HepG2 (cell line): ENCODE measurements at regions not wholly inside any gene's neighbourhood (a gene's known extent, or its start where the extent isn't known, plus 50 kb on each side); places are given as distances from the start of the nearest gene placed in this dataset.

ENCODE experiments used
- ATAC-seq: fragments of 200-7000 bp; cut with Tn5 transposase; 3 replicates; pipeline ENCODE4 v1.9.1; 2020; ENCODE audit warnings: mild to moderate bottlenecking, moderate library complexity
- BruUV-seq: library from RNA; stranded (reverse); fragments of 400-500 nt; replicated peaks from 2 replicates; lab custom pipeline; 2021; lab: Mats Ljungman, UMichigan
- CTCF ChIA-PET: fragments of 300-600 bp; formaldehyde crosslinking; extraction: SDS; loops from one replicate; lab custom pipeline; 2021; ENCODE audit warnings: low total read pairs, inconsistent platforms, low intra/inter-chr PET ratio; lab: Yijun Ruan, JAX
- POLR2A ChIA-PET: fragments of 350-600 bp; sonication (Branson Sonifier 250); formaldehyde crosslinking; loops from one replicate; lab custom pipeline; 2020; ENCODE audit warnings: antibody characterized with exemption, inconsistent platforms; lab: Yijun Ruan, JAX
- DNase-seq: peaks from one replicate; pipeline ENCODE4 v3.0.0-alpha.2; 2015; ENCODE audit warnings: low spot score
- FAIRE-seq: peaks from 3 replicates; lab custom pipeline; 2011; peaks lifted over from hg19 to GRCh38; lab: Jason Lieb, UNC
- H2AFZ ChIP-seq: one replicate; pipeline ENCODE4 v1.6.1; 2011; ENCODE audit warnings: low read length, inconsistent platforms
- H3K27ac ChIP-seq: fragments of 300-600 bp; 3 replicates; pipeline ENCODE4 v1.8.0; 2011; ENCODE audit warnings: mixed run types, mild to moderate bottlenecking, mixed read lengths, low read length, inconsistent platforms; ENCODE audit not compliant: insufficient read depth; ENCODE audit errors: extremely low read length
- H3K27me3 ChIP-seq, 2 experiments: fragments of 200-600 bp in 1 of 2; 2 replicates in 1 of 2; 3 replicates in 1 of 2; pipeline versions ENCODE4 v1.6.0 to v1.8.0; 2011; ENCODE audit warnings: low read length in 2 of 2, mild to moderate bottlenecking in 2 of 2, moderate library complexity in 2 of 2, inconsistent platforms in 1 of 2; ENCODE audit not compliant: insufficient read depth in 2 of 2, control insufficient read depth in 1 of 2
- H3K36me3 ChIP-seq, 2 experiments: fragments of 200-600 bp in 1 of 2; replicated peaks in 1 of 2; 2 replicates in 1 of 2; 3 replicates in 1 of 2; pipeline versions ENCODE4 v1.5.1 to v1.8.0; 2011; ENCODE audit warnings: low read length in 2 of 2, inconsistent platforms in 1 of 2; ENCODE audit not compliant: insufficient read depth in 2 of 2, control insufficient read depth in 1 of 2
- H3K4me1 ChIP-seq: 2 replicates; pipeline ENCODE4 v1.5.1; 2012; ENCODE audit warnings: low read length, inconsistent platforms; ENCODE audit not compliant: insufficient read depth
- H3K4me2 ChIP-seq: 2 replicates; pipeline ENCODE4 v1.6.0; 2011; ENCODE audit warnings: low read depth, low read length, inconsistent platforms
- H3K4me3 ChIP-seq, 3 experiments: fragments of 200-600 bp in 1 of 3; sonication (generic), shearing (Covaris generic) in 1 of 3; replicated peaks in 1 of 3; 2 replicates each; pipeline ENCODE4 v1.5.1; 2011 to 2016; ENCODE audit warnings: low read length in 3 of 3, inconsistent platforms in 2 of 3, low read depth in 2 of 3, mild to moderate bottlenecking in 2 of 3, control low read depth in 1 of 3, mixed read lengths in 1 of 3; ENCODE audit not compliant: insufficient read depth in 1 of 3
- H3K79me2 ChIP-seq: one replicate; pipeline ENCODE4 v1.6.1; 2011; ENCODE audit warnings: low read length, inconsistent platforms; ENCODE audit not compliant: insufficient read depth
- H3K9ac ChIP-seq: 2 replicates; pipeline ENCODE4 v1.6.0; 2011; ENCODE audit warnings: mild to moderate bottlenecking, low read depth, low read length, inconsistent platforms; ENCODE audit not compliant: insufficient read depth
- H3K9me3 ChIP-seq: 2 replicates; pipeline ENCODE4 v1.5.1; 2012; ENCODE audit warnings: mild to moderate bottlenecking, low read length
- H4K20me1 ChIP-seq: 2 replicates; pipeline ENCODE4 v1.6.0; 2011; ENCODE audit warnings: inconsistent platforms, mild to moderate bottlenecking, low read length, moderate library complexity; ENCODE audit not compliant: insufficient read depth
- FLYWCH1 ChIP-seq: sonication (generic); formaldehyde crosslinking; IDR thresholded peaks from 2 replicates; pipeline ENCODE4 v1.8.1; 2023; ENCODE audit warnings: mild to moderate bottlenecking, missing genetic modification reagents
- HMG20B ChIP-seq: conservative IDR thresholded peaks from 2 replicates; pipeline ENCODE4 v1.6.1; 2016; ENCODE audit warnings: missing genetic modification reagents, missing compliant biosample characterization
- MATR3 ChIP-seq: sonication (generic); formaldehyde crosslinking; IDR thresholded peaks from 2 replicates; pipeline ENCODE4 v1.4.0; 2020; ENCODE audit warnings: missing genetic modification reagents
- RORA ChIP-seq: sonication (generic); formaldehyde crosslinking; IDR thresholded peaks from 2 replicates; pipeline ENCODE4 v1.5.0; 2020; ENCODE audit warnings: mild to moderate bottlenecking, missing genetic modification reagents, moderate library complexity
- SMAD3 ChIP-seq: sonication (generic); formaldehyde crosslinking; IDR thresholded peaks from 2 replicates; pipeline ENCODE4 v1.4.0; 2020; ENCODE audit warnings: missing genetic modification reagents
- TCF7L2 ChIP-seq: IDR thresholded peaks from 2 replicates; pipeline ENCODE4 v1.6.1; 2011; ENCODE audit warnings: mild to moderate bottlenecking, low read depth, low read length, moderate library complexity
- TIGD3 ChIP-seq: sonication (generic); formaldehyde crosslinking; IDR thresholded peaks from 2 replicates; pipeline ENCODE4 v1.5.1; 2020; ENCODE audit warnings: mild to moderate bottlenecking, missing genetic modification reagents, borderline replicate concordance
- YEATS4 ChIP-seq: sonication (generic); formaldehyde crosslinking; IDR thresholded peaks from 2 replicates; pipeline ENCODE4 v1.4.0; 2020; ENCODE audit warnings: missing genetic modification reagents, borderline replicate concordance
- ZNF230 ChIP-seq: sonication (generic); formaldehyde crosslinking; IDR thresholded peaks from 2 replicates; pipeline ENCODE4 v1.4.0; 2020; ENCODE audit warnings: mild to moderate bottlenecking, missing genetic modification reagents
- ZNF615 ChIP-seq: sonication (generic); formaldehyde crosslinking; IDR thresholded peaks from 2 replicates; pipeline ENCODE4 v1.5.0; 2020; ENCODE audit warnings: mild to moderate bottlenecking, missing genetic modification reagents, borderline replicate concordance
- ZNF724P ChIP-seq: sonication (generic); formaldehyde crosslinking; IDR thresholded peaks from 2 replicates; pipeline ENCODE4 v1.8.0; 2022; ENCODE audit warnings: missing genetic modification reagents, borderline replicate concordance
- ZNF777 ChIP-seq: sonication (generic); formaldehyde crosslinking; IDR thresholded peaks from 2 replicates; pipeline ENCODE4 v1.4.0; 2020; ENCODE audit warnings: missing genetic modification reagents
- WGBS: methylation state at CpG from one replicate; pipeline ENCODE4 v1.1.6; 2017; ENCODE audit warnings: low lambda C conversion rate; 5-methylcytosine and 5-hydroxymethylcytosine counted together
- in situ Hi-C: cut with HindIII; loops from 2 replicates; pipeline ENCODE4 v1.10.0; 2017; ENCODE audit warnings: low pct_unique_long_range_greater_than_20kb; ENCODE audit not compliant: extremely low pct_ligation_motif_present
- intact Hi-C: fragments of 100-400 bp; cut with micrococcal nuclease; formaldehyde crosslinking; loops from one replicate; pipeline ENCODE4 v1.10.0; 2022; ENCODE audit not compliant: unreplicated experiment
- TF ChIP-seq, protein P1 (sequence below), 2 experiments: sonication (generic) in 1 of 2; formaldehyde crosslinking in 1 of 2; IDR thresholded peaks; 2 replicates each; pipeline versions ENCODE4 v1.4.0 to v1.6.1; 2018 to 2020; ENCODE audit warnings: missing genetic modification reagents in 2 of 2, borderline replicate concordance in 1 of 2, low read depth in 1 of 2, mild to moderate bottlenecking in 1 of 2, missing biosample characterization in 1 of 2

DNA sequence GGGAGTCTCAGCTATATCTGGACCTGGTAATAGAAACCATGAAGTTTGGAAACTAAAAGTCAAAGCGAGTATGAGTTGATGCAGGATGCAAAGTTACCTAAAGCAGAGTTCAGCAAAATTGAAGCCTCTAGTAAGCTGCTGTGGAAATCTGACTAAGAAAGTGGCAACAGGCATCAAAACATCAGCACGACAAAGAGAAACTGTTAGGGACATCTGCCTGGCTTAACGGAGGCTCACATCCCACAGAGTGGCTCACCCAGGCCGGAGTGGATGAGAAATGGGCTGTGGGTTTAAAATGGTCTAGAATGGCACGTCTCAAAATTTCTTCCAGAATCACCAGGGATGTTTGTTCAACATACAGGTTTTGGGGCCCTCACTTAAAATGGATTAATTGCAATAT, 164.1 kb upstream of the NPY start:
- ChIA-PET POLR2A (no interaction called here), CTCF (no interaction called here)
- Histone ChIP-seq H3K9ac (no peak overlapping the region), H3K79me2 (no peaks in the 10 kb centered on the region), H4K20me1 (no peaks in the 10 kb centered on the region), H3K27me3 (no peaks in the 10 kb centered on the region; a peak in 1 of 5 replicates), H3K4me2 (no peak overlapping the region), H3K27ac (no peak overlapping the region), H3K4me1 (no peaks in the 10 kb centered on the region), H2AFZ (no peak overlapping the region), H3K36me3 (no peaks in the 10 kb centered on the region), H3K9me3 (no peaks in the 10 kb centered on the region), H3K4me3 (no peak overlapping the region)
- no peak for ATAC-seq
- in situ Hi-C loops: no loop called here
- TF ChIP-seq, protein P1, sequence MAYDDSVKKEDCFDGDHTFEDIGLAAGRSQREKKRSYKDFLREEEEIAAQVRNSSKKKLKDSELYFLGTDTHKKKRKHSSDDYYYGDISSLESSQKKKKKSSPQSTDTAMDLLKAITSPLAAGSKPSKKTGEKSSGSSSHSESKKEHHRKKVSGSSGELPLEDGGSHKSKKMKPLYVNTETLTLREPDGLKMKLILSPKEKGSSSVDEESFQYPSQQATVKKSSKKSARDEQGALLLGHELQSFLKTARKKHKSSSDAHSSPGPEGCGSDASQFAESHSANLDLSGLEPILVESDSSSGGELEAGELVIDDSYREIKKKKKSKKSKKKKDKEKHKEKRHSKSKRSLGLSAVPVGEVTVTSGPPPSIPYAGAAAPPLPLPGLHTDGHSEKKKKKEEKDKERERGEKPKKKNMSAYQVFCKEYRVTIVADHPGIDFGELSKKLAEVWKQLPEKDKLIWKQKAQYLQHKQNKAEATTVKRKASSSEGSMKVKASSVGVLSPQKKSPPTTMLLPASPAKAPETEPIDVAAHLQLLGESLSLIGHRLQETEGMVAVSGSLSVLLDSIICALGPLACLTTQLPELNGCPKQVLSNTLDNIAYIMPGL (CRISPR knock-in tag; IDR thresholded peaks at IDR 0.05; ENCODE audit: borderline replicate concordance in 1 of 2, low read depth in 1 of 2): no peak
- TF ChIP-seq TIGD3 (CRISPR knock-in tag): no peak
- TF ChIP-seq MATR3: no peak
- TF ChIP-seq YEATS4 (CRISPR knock-in tag): no peak
- TF ChIP-seq ZNF615: no peak
- TF ChIP-seq RORA (CRISPR knock-in tag): no peak
- no peak for TF ChIP-seq ZNF777 (CRISPR knock-in tag)
- TF ChIP-seq SMAD3 (CRISPR knock-in tag): no peak
- no peak for TF ChIP-seq TCF7L2
- TF ChIP-seq HMG20B (CRISPR knock-in tag): no peak
- TF ChIP-seq ZNF724P (CRISPR knock-in tag): no peak
- TF ChIP-seq ZNF230: no peak
- no peak for TF ChIP-seq FLYWCH1 (CRISPR knock-in tag)
- DNase-seq: no peak
- no TSS peak for BruUV-seq
- intact Hi-C loops: loop anchor here (10.0 kb wide), 1 partner anchor 185 kb away; no protein-coding TSS in a partner anchor
- FAIRE-seq: no peak
- WGBS: 19% methylated on average over 5 of the region's 5 CpGs
